DMS53 treated with DMSO at 0.1 percent for 48 hours (cell line): ENCODE measurements at regions not wholly inside any gene's neighbourhood (a gene's known extent, or its start where the extent isn't known, plus 50 kb on each side); places are given as distances from the start of the nearest gene placed in this dataset.

ENCODE experiments used
- DNase-seq: peaks from one replicate; lab custom pipeline; 2025; ENCODE audit not compliant: unreplicated experiment; lab: John Stamatoyannopoulos, UW

DNA sequence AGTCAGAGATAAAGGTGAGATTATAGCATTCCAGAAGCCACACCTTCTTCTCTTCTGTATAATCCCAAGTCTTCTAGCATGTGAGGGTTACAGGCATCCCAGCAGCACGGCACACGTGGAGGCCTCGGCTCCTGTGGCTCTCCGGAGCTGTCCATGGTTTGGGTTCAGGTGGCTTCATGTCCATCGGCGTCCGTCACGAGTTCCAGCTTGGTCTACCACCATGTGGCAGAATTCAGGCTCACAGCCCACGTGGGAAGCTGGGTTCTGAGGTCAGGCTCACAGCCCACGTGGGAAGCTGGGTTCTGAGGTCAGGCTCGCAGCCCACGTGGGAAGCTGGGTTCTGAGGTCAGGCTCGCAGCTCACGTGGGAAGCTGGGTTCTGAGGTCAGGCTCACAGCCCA is 378.3 kb upstream of the SALL3 start:
- DNase-seq = no peak

DNA sequence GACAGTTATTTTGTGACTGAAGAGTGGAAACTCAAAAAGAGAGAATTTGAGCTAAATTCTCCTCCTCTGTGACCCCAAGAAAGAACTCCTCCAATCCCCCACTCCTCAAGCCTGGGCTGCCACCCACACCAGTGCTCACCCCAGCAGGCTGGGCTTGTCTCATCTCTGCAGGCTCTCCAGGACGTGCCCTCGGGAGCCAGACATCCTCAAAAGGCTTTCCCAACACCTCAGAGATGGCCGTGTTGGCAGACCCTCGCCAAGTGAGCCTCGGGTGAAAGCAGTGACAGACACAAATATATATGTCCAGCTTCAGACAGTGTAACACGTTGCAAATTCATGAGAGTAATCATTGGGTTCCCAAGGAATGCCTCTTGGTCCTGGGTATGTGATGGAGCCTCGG is 377.7 kb upstream of the SALL3 start:
- DNase-seq = no peak

DNA sequence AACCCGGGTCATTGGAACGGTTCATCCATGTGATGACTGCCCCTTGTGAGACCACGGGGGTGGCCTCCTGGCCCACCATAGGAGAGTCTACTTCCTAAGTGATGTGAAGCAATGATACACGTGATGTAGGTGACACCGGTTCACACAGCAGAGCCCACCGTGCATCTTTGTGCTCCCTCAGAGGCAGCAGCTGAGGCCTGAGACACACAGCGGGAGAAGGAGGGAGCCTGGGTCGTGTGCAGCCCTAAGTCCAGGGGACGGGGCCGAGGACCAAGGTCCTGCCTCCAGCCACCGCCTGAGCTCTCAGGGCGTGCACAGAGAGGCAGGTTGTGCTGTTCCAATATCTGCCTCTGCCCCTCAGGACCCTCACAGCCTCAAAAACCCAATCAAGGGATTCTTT is 377.2 kb upstream of the SALL3 start:
- DNase-seq = no peak

DNA sequence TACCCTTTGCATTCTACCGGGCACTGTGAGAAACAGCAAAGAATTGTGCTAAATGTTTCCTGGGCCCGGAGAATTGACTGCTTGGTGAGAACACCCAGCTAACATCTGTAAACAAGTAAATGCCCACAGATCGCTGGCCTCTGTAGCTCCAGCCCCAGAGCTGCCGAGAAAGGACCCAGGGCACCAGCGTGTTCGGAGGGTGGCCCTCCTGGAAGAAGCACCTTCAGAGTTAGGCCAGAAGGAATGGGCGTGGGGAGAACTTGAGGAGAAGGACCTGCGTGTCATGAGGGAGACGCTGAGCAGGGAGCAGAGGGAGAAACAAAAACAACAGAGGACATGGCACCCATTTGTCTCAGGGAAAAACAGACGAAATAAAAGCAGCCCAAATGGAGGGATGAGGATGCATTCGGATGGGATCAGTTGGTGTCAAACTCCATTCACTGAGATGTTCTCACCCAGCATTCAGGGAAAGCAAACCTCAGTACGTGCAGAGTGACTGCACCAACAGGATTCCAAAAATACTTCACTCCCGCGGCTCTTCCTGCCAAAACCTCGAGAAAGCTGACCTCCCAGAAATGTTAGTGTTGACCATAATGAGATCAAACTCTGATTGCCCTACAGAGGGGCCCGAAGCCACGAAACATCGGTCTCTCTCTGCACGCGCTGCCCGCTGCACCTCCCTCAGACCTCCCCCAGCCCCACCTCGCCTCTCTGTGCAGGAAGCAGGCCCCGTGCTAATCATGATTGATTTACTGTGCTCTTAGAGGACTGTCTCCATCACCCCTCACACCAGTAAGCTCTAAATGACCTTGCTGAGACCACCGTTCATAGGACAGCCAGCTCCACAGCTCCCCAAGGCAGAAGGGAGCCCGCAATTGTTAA is 376.3 kb upstream of the SALL3 start:
- no peak for DNase-seq

DNA sequence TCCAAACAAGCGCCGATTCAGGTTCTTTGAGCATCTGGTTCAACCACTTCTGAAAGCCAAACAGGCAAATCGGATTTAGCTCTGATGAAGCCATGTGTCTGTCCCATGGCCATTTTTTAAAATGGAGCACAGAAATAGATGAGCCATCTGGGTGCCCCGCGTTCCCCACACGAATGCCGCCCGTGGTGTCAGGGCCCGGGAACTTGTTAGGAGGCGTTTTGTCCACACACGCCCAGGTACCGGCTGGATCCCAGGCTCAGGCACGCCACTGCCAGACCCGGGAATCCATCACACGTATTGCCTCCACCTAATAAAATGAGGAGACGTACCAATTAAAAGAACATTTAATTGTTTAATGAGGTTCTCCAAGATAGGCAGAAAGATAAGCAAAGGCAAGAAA is 374.4 kb upstream of the SALL3 start:
- no peak for DNase-seq

DNA sequence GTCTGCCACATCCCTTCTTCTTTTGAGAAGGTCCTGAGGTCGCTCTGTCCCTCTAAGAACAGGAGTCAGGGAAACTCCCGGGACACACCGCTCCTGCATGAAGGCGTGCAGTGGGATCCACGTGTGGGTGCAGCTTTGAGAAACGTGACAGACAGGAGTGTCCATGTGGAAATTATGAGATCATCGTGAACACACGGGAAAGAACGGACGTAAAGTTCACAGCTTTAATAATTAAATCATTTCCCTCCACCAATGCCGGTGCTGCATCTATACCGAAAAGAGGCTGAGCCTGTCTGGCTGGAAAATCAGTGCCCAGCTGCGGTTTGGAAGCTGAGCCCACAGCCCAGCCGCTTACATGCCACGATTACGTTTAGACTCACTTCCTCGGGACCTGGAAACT is 372.4 kb upstream of the SALL3 start:
- no peak for DNase-seq

DNA sequence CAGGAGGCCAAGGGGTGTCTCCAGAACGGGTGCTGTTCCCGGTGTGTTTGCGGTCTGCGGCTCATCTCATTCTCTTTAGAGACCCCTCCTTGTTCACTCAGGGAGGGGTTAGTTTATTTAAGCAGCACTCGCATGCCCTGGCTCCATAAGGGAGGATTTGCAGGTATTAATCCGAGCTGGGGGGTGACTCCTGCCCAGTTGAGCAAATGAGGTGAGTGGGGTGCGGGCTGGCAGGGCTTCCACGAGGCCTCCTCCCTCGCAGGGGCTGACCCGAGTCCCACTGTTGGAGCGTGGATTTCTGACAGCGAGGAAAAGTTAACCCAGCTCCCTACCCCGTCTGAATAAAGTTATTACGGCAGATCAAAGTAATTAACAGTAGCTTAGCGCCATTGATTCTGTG is 371.8 kb upstream of the SALL3 start:
- DNase-seq = no peak

DNA sequence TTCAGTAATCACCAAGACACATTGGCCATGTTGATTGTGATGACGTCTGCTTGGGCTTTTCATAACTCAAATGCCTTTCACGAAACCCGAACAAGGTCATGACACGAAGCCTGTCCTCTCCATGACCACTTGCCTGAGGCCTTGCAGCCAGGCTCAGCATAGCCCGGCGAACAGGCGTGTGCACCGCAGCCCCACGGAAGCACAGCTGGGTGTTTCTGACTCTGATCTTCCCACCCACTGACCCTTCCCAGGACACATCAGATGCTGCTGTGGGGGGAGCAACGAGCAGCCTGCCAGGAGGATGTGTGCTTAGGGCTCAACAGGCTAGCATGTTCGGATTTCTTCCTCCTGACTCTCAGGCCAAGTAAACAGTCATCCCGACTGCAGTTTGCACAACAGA is 369.4 kb upstream of the SALL3 start:
- no peak for DNase-seq

DNA sequence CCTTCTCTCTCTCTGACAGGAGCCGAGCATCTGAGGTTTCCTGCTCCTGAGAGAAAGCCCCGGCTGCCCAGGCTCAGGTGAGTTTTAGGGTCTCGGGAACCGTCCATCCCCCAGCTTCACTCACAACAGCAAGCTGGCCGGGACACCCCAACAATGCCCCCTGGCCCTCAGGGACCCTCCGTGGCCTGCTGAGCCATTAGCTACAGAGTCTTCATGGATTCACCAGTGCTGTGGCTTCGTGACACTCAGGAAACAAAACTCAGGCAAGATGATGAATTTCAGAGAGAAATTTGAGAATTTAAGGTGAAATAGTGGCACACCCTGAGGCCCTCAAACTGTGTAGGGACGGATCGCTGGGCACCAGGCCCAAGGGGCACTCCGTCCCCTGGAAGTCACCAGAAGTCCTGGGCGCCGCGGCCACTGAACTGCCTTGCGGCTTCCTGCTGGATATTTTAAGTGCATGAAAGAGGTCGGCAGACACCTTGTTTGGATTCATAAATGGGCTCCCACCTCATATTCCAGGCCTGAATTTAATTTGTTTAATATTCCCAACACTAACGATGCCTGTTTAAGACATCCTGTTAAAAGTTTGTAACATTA is 368.3 kb upstream of the SALL3 start:
- DNase-seq = no peak

DNA sequence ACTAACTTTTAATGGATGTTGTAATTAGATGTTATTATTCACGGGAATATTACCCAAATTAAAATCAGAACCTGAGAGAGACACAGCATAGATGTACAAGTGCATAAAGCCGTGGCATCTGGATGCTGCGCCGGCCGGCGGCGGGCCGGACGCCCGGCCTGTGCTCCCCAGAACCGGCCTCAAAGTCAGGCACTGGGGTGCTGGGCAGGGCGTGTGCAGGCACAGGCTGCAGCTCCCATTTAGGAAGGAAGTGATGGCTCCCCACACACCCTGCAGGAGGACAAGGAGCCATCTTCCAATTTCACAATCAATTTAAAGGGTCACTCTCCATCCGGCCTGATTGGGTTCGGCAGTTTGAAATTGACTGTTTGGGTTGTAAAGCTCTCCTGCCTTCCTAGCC is 367.7 kb upstream of the SALL3 start:
- DNase-seq = no peak

DNA sequence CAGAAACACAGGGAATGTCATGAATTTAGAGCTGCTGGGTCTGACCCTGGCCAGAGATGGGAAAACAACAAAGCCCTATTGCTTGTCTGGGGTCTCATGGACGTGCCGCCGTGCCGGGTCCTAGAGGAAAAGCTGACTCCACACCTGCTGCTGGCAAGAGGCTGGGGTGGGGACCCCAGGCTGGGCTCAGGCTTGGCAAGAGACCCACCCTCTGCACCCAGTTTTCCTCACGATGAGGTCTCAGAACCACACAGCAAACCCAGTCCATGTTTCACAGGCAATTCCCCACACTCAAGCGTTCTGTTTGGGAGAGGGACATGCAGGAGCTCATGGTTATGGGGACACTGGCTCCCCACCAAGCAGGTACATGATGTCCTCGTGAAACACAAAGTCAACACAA is 367.3 kb upstream of the SALL3 start:
- DNase-seq = no peak

DNA sequence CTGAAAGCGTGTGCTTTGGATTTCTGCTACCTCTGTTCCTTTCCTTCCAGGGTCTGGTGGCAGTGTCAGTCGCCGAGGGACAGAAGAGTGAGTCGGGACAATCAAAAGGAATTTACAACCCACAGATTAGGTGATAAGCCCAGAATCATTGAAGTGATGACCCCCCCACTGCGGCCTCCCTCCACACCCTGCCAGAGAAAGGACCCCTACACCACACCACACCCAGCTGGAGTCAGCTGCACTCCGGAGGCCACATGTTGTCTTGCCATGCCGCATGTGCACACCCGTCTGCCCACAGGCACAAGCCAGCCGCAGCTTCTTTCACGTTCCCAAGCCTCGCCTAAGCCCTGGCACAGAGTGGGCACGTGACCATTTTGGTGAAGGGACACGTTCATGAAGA is 366.8 kb upstream of the SALL3 start:
- DNase-seq = no peak

DNA sequence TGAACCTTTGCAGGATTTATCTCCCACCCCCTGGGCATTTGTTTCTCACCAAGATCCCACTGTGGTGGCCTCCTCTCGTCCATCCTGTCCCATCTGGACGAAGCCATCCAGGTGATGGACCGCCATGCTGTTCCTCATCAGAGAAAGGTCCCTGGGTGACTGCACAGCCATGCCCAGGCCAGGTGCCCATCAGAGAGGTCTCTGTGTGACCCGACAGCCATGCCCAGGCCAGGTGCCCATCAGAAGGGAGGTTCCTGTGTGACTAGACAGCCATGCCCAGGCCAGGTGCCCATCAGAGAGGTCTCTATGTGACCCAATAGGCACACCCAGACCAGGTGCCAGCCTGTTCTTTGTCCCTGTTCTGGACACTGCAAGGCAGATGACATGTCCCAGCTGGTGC is 360.9 kb upstream of the SALL3 start:
- no peak for DNase-seq

DNA sequence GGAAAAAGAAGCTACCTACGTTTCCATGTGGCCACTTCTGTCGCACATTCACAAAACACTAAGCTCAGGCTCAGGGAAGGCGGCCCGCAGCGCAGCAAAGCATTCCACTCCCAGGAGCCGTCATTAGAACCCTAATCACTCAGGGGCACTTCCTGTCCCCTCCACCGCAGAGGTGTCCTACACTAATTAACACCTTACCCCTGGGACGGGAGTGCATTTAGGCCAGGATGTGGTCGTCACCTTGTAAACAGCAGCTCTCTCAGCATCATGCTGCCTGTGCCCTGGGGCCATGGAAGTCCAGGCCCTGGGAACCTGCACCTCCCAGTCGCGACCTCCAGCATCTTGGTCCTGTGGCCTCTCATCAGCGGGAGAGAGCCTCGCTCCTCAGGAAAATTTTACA is 359.8 kb upstream of the SALL3 start:
- no peak for DNase-seq

DNA sequence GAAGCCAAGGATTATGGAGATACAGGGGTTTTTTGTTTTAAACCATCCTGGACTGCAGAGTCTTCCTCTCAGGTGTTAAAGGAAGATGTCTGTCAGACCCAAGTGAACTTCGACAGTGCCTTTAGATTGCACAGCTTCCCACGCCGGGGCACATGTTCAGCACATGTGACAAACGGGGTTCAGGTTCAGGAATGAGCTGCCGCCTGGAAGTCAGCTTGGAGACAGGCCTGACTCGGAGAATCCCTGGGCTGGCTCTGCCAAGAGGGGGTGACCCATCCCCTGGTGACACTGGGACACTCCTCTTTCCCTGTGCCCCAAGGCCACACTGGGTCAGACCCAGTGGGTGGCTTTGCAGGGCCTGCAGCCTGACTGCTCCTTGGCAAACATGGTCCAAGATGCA is 359.3 kb upstream of the SALL3 start:
- DNase-seq = no peak

DNA sequence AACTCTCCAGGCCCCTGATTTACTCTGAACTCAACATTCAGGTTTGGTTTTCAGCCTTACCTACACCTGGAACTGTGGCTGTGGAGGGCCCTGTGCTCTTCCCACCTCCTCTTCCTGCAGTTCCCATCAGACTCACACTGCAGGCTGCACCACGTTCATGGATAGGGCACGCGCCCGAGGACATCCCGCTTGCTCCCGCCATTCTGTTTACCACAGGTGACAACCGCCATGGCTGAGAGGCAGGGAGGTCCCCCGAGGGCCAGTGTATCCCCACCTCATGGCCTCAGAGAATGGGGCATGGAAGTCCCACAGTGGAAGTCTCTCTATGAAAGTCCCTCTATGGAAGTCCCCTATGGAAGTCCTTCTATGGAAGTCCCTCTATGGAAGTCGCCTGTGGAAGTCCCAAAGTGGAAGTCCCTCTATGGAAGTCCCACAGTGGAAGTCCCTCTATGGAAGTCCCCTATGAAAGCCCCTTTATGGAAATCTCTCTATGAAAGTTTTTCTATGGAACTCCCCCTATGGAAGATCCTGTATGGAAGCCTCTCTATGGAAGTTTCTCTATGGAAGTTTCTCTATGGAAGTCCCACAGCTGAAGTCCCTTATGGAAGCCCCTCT is 358.4 kb upstream of the SALL3 start:
- no peak for DNase-seq

DNA sequence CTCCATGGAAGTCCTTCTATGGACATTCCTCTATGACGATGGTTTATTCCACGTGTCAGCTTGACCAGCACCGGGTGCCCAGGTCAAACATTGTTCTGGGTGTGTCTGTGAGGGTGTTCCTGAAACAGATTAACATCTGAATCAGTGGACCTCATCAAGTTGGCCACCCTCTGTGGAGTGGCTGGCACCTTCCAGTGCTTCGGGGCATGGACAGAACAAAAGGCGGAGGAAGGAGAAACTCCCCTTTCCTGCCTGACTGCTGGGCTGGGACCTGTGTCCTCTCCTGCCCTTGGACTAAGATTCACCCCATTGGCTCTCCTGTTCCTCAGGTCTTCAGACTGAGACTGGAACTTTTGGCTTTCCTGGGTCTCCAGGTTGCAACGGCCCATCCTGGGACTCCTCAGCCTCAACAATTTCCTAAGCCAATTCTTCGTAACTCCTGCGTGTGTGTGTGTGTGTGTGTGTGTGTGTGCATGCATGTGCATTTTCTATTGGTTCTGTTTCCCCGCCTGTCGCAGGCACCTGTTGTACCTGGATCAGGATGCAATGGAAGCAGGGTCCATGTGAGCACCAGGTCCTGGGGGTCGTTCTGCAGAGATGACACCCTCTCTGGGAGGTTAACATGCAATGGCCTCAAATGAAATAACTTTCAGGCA is 357.2 kb upstream of the SALL3 start:
- no peak for DNase-seq

DNA sequence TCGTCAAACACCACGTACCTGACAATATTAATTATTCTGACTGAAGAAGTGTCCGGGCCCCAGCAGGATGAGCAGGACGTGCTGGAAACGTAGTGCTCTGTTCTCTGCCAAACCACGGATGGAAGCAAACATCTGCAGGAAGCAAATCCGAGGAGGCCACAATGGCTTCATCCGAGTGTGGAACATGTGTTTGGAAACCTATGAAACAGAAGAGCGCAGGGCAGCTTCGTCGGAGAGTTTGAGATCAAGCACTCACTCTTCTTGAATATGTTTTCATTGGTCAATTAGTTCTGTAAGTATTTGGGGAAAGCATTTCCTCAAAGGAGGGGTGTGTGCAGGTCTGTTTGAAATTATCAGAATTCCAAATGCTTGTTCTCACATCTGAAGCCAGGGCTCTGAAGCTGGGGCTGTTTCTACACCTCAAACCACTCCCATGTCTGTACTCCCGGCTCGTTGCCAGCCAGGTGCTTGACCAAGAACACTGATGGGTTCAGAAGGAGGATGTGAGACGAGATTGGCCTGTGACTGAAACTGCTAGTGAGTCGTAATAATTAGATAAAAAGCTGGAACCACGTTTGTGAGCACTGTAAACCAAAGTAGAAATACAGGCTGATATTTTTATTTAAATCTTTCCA is 356.6 kb upstream of the SALL3 start:
- DNase-seq = no peak

DNA sequence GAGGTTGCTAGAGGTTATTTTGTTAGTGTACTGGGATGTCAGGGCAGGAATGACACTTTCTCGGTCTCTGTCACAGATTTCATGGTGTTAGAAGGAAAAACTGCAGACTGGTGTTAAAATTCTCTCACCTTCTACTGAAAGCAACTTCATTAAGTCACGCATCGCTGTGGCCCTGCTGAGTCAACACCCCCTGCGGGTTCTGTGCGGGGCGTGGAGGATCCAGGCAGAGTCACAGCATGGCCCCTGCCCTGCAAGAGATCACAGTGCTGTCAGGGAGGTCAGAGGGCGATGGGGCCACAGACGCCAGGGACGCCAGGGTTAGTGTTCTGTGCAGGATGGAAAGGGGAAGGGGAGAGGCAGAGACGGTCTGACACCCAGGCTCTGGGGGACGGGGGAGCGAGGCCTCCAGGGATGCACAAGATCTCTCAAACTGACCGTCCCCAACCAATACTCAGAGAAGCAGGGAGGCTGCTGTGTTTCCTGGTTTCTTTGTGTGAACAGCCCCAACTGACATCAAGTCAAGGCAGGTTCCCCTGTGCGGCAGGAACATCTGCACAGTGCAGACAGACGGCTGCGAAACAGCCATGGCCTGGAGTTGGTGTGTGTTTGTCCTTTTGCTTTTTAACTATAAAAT is 354.9 kb upstream of the SALL3 start:
- DNase-seq = no peak

DNA sequence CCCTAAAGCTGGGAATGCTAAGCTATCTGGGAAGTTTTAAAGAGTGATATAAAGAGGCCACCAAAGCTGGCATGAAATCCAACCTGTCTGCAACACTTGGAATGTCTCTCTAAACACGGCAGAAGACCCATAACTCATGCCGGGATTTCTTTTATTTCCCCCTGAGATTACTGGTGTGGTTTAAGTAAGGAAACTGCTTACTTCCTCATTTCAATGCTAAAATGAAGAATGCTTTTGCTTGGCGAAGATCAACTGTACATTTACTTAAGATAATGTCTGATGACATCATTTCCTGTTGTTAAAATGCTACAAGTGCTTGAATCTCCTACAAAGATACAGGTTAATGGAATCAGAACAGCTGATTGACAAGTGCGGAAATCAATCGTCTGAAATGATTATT is 353.8 kb upstream of the SALL3 start:
- DNase-seq = no peak
